ENCODE measurements at regions not wholly inside any gene's neighbourhood (a gene's known extent, or its start where the extent isn't known, plus 50 kb on each side); places are given as distances from the start of the nearest gene placed in this dataset.

DNA sequence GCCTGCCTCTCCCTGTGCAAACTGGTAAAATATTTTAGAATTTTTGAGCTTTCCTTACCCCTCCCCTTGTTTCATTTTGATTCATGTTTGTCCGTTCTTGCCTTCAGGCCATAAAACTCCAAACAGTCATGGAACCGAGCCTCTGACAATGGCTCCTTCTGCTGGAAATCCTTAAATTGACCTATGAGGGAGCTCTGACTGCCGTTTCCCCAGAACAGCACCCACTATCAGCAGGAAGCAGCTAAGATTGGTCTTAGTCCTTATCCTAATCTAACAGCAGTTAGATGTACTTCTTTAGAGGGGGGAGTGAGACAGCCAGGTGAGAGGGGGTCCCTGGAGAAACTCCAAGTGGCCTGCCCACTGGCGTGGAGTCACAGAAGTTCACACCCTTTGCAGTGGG is 106.7 kb downstream of the FAM174A start:
- no peak for DNase-seq
- Histone ChIP-seq H3K4me3 (no peak overlapping the region), H3K27ac (no peak overlapping the region), H3K36me3 (no peaks in the 10 kb centered on the region), H3K4me1 (no peaks in the 10 kb centered on the region), H3K9me3 (no peaks in the 10 kb centered on the region), H3K27me3 (replicated peaks in 1 of 7) (no peaks in the 10 kb centered on the region)
- intact Hi-C loops (cut with DNase I; ENCODE audit: low total_unique reads) = no loop called here
- no peak for TF ChIP-seq CTCF (IDR thresholded peaks at IDR 0.05 in 8 of 11, conservative IDR thresholded peaks at IDR 0.05 in 3 of 11)
- TF ChIP-seq POLR2A (IDR thresholded peaks at IDR 0.05) = no peak
- no peak for TF ChIP-seq POLR2AphosphoS5 (IDR thresholded peaks at IDR 0.05)
- 51 to 69% (median 55%) methylated on average over 4 of the region's 4 CpGs for WGBS, 5 donors

DNA sequence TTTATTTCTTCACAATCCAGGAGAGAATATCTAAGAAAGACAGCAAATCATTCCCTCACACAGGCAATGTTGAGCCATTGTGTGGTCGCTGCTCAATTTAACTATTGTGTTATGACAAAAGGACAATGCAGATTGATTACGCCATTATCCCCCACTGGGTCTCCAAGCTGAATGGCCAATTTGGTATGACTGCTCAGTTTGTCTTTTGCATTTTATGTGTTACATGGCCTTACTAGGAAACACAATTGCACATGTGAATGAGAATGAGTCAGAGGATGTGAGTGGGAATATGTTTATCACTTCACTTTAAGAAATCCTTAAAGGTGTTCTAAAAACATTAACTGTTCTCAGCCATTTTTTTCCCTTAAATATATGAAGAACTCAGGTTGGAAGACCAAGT is 108.3 kb downstream of the FAM174A start:
- TF ChIP-seq POLR2A (IDR thresholded peaks at IDR 0.05) (no peak), POLR2AphosphoS5 (IDR thresholded peaks at IDR 0.05) (no peak), CTCF (IDR thresholded peaks at IDR 0.05 in 8 of 11, conservative IDR thresholded peaks at IDR 0.05 in 3 of 11) (no peak)
- Histone ChIP-seq H3K9me3 (no peaks in the 10 kb centered on the region), H3K36me3 (no peaks in the 10 kb centered on the region), H3K4me1 (peaks cover 0 to 3% (median 0%) of the 10 kb centered on the region in 6 donors), H3K27me3 (replicated peaks in 1 of 7) (no peaks in the 10 kb centered on the region), H3K27ac (no peak overlapping the region), H3K4me3 (no peak overlapping the region)
- no peak for DNase-seq
- WGBS, 5 donors = 89 to 96% (median 92%) methylated on average over 2 of the region's 2 CpGs
- intact Hi-C loops (cut with DNase I; ENCODE audit: low total_unique reads) = no loop called here

DNA sequence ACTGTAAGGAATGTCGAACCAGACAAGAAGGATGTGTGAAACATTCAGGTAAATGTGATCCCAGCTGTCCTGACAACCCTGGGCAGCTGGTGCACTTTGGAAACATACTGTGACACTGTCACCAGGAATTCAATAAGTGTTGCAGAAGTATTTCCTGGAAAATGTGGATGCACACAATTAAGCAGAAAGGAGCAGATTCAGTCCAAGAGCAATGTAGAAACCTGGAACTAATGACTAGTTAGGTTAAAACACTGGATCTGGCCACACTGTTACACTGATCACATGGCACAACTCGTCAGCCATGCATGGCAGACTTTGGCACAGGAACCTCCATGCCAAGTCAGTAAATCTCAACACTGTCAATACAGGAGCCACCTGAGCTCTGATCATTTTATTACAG is 109.0 kb downstream of the FAM174A start:
- no peaks in the 10 kb centered on the region for H3K9me3 ChIP-seq
- no peaks in the 10 kb centered on the region for H3K27me3 ChIP-seq (replicated peaks in 1 of 7)
- peaks cover 0 to 3% (median 0%) of the 10 kb centered on the region in 6 donors for H3K4me1 ChIP-seq
- DNase-seq = no peak
- H3K27ac ChIP-seq = no peak overlapping the region
- intact Hi-C loops (cut with DNase I; ENCODE audit: low total_unique reads) = no loop called here
- no peak overlapping the region for H3K4me3 ChIP-seq
- WGBS, 5 donors = 70 to 92% (median 80%) methylated on average over 2 of the region's 2 CpGs
- TF ChIP-seq CTCF (IDR thresholded peaks at IDR 0.05 in 8 of 11, conservative IDR thresholded peaks at IDR 0.05 in 3 of 11) (no peak), POLR2A (IDR thresholded peaks at IDR 0.05) (no peak), POLR2AphosphoS5 (IDR thresholded peaks at IDR 0.05) (no peak)
- no peaks in the 10 kb centered on the region for H3K36me3 ChIP-seq

GRCh38 chr5:100644776-100645175 is 109.6 kb downstream of the FAM174A start:
- TF ChIP-seq POLR2AphosphoS5 (IDR thresholded peaks at IDR 0.05) (no peak), CTCF (IDR thresholded peaks at IDR 0.05 in 8 of 11, conservative IDR thresholded peaks at IDR 0.05 in 3 of 11) (no peak), POLR2A (IDR thresholded peaks at IDR 0.05) (no peak)
- no peak for DNase-seq
- no peak overlapping the region for H3K27ac ChIP-seq
- WGBS, 5 donors = 58 to 92% (median 78%) methylated on average over 3 of the region's 3 CpGs
- intact Hi-C loops (cut with DNase I; ENCODE audit: low total_unique reads) = no loop called here
- no peak overlapping the region for H3K4me3 ChIP-seq
- no peaks in the 10 kb centered on the region for H3K9me3 ChIP-seq
- H3K4me1 ChIP-seq = peaks cover 0 to 3% (median 0%) of the 10 kb centered on the region in 6 donors
- no peaks in the 10 kb centered on the region for H3K27me3 ChIP-seq (replicated peaks in 1 of 7)
- no peaks in the 10 kb centered on the region for H3K36me3 ChIP-seq
